Stimulated activated CD4-positive, alpha-beta T cell treated with anti-CD3 and anti-CD28 coated beads, Interleukin-2, amount 100 ng/mL, for 48 hours (primary cell): ENCODE measurements at regions not wholly inside any gene's neighbourhood (a gene's known extent, or its start where the extent isn't known, plus 50 kb on each side); places are given as distances from the start of the nearest gene placed in this dataset.

Source experiments
- DNase-seq, 2 donors: peaks; one replicate each; pipeline ENCODE4 v3.0.0-alpha.2; 2020

- no peak for DNase-seq
Measured at GRCh38 chr9:14427419-14427818, 113.5 kb upstream of the NFIB start.

GRCh38 chr9:14424983-14425382 is 111.0 kb upstream of the NFIB start:
- no peak for DNase-seq

- no peak for DNase-seq
Measured at GRCh38 chr9:14424289-14424688, 110.3 kb upstream of the NFIB start.

- DNase-seq, result no peak
Measured at GRCh38 chr9:14423815-14424261, 109.9 kb upstream of the NFIB start.

DNA sequence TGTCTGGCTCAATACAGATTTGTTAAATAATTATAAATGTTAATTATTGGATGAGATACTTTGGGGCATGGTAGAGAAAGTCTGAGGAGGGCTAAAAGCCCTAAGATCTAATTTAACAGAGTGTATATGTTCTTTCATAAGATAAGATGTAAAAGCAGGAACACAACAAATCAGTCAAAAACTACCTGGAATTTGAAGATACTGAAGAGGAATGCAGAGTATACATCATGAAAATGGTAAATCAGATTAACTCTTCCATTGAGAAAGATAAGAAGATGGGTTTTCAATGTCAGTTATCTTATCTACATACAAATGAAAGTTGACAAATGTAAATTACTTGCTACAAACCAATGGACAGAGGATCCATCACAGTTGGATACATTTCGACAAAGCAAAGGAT is 107.3 kb upstream of the NFIB start:
- no peak for DNase-seq

- no peak for DNase-seq
Measured at GRCh38 chr9:14418941-14419937, 105.3 kb upstream of the NFIB start.

GRCh38 chr9:14418301-14418940 is 104.5 kb upstream of the NFIB start:
- DNase-seq, result no peak

- DNase-seq, result no peak
Measured at GRCh38 chr9:14417237-14417636, 103.3 kb upstream of the NFIB start.

- DNase-seq, result no peak
Measured at GRCh38 chr9:14415947-14416346, 102.0 kb upstream of the NFIB start.

GRCh38 chr9:14413812-14414211 is 99.9 kb upstream of the NFIB start:
- no peak for DNase-seq

DNA sequence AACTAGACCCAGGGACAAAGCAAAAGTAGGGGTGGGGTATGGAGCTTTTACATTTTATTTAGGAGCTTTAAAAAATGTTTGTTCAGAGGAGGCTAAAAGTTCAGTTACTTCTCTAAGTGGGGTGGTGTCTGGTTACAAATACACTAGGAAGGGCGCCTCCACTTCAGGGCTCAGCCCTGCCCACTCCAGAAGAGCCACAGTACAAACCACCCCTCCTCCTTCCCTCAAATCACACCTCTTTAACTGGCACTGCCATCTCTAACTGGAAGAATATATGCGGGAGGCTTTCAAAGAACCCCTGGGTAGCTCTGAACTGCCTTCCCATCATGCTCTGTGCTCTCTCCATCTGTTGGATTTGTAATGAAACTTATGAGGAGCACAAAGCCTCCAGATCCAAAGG is 98.8 kb upstream of the NFIB start:
- DNase-seq, result no peak

DNA sequence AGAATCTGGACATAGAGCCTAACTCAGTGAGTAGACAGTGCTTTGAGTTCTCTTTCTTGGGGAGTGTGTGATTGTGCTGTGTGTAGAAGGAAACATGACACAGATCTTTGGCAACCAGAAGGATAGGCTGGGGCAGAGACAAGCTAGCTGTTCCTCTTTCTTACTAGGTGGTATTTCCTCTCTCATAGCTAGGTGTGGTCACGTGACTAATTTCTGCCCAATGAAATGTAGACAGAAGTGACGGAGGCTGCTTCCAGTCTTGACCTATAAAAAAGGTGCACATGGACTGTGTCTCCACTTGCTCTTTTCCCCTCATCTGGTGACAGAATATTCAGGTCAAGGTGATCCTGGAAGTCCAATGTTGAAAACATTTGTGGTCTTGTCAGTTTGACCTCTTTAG is 92.5 kb upstream of the NFIB start:
- no peak for DNase-seq

DNA sequence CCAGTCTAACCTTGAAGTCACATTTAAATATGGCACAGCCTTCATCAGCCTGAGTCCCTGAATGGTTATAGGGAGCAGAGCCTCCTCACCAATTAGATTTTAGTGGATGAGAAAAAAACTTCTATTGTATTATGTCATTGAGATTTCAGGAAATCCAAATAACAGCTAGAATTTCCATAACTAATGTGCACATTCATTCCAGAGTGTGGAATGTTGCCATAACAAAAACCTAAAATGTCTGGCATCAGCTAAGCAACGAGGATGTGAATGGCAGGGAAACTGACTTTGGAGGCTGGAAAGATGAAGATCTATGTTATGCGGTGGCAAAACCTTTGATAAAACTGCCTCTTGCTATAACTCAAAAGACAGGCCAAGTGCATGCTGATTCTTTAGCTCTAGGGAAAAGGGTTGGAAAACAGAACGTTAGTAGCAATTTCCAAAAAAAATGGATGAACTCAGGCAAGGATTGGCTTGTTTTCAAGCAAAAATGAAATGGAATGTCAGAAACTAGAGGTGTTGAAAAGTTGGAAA is 91.3 kb upstream of the NFIB start:
- DNase-seq, result no peak

- DNase-seq, result no peak
Measured at GRCh38 chr9:14403081-14403480, 89.1 kb upstream of the NFIB start.

DNA sequence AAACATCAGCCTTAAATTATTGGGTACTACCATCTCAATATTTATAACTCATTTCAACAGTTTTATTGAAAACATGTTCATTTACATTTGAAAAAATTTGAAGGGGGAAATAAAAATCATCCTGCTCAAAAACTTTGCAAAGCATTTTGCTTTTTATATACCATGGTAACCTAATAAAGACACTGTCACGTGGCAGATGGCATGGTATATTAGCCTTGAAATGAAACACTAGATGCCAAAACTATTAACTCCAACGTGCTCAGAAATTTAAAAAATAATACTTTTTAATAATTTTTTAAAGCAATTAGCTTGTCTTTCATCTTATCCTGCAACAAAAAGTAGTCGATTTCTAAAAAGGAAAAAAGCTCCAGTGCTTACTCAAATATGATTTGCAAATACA is 88.6 kb upstream of the NFIB start:
- no peak for DNase-seq

- no peak for DNase-seq
Measured at GRCh38 chr9:14401911-14402310, 88.0 kb upstream of the NFIB start.

DNA sequence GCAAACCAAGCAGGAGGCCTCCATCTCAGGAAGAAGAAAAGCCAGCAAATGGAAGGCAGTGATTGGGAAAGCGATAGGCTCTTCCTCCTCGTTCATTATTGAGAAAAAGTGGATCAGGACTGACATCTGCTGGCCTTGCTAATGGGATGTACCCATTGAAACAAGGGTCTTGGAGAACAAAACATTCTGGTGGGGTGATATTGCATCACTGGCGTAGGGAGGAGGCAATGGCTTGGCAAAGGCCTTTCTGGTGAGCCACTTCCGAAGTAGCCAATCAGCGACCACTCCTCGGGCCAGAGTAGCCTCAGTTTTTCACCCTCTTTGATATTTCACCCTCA is 86.7 kb upstream of the NFIB start:
- DNase-seq, result no peak

- DNase-seq, result no peak
Measured at GRCh38 chr9:14399756-14400657, 86.1 kb upstream of the NFIB start.

DNA sequence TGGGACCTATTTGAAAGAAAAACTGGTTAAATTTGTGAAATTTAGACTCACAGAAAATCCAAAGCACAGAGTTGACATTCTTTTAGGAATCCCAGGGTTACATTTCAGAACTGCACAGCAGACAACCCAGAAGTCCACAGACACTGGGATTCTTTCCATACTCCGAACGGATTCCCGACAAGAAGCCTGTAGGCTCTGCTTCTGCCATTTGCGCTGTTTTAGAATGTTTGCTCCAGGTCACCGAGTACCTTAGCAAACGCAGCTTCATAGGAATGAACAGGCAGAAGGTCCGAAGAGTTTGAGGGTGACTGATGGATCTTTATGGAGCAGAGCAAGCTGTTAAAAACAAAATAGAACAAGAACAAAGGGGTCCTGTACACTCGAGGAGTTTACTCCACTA is 84.5 kb upstream of the NFIB start:
- DNase-seq, result no peak

DNA sequence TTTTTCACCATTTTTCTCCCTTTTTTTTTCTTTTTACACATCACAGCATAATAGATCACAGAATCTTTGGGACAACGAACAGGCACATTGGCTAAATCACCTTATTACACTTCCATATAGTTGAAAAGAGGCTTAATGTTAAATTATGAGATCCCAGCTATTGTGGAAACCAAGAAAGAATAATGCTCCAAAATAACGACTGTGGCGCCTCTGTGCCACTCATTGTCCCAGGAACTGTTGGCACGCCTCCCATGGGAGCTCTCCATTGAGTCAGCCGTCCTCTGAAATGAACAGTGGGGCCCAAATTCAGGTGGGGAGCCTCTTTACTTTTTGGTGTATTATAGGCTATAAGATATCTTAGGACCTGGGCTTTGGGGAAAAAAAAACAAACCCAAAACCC is 82.2 kb upstream of the NFIB start:
- DNase-seq, result no peak

DNA sequence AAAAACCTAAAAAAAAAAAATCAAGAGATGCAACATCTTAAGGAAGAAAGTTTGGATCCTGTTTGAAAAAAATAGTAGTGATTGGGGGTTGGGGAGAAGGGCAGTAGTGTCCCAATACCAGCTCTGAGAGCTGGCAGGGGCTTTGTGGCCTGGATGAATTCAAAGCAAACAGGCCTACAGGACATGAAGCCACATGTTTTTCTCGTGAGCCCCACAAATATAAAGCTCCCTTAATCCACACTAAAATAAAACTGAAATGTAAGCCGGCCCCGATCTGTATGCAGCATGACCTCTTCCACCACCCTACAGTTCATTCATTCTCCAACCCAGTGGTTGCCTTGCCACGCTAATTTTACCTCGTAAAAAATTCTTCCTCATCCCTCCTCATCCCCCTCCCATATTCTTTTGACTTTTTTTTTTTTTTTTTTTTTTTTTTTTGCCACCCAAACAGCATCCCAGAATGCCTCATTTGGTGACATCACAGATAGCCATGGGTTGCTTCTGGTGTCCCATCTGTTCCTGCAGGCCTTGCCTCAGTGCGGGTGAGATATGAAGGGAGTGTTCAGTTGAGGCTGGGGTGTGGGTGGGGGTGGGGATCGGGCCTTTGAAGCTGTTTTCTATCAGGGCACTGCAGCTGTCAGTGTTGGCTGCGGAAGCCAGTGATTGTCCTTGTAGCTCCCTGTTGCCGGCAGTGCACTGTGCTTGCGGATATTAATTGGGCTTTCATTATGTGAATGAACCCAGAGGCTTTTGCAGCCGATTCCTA is 81.6 kb upstream of the NFIB start:
- no peak for DNase-seq

GRCh38 chr9:14393418-14393817 is 79.5 kb upstream of the NFIB start:
- DNase-seq, result no peak
